ENCODE measurements at regions not wholly inside any gene's neighbourhood (a gene's known extent, or its start where the extent isn't known, plus 50 kb on each side); places are given as distances from the start of the nearest gene placed in this dataset.

DNA sequence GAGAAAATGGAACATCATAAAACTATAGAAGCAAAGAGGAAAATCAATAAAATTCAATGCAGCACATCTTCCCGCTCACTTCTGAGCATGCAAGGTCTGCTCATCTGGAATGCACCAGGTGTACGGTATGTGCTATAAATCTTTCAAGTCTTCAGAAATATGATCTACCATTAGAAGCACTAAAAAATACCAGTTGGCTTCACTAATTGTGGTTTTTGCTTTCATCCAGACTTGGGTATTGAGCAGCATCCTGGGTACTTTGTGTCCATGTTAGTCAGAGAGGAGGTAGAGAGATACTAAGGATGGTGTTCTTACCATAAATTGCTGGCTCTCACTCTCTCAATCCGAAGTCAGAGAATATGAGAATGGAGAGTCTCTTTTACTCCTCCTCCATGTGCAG is 477.1 kb downstream of the PPARGC1A start:
- TF ChIP-seq, protein P1, sequence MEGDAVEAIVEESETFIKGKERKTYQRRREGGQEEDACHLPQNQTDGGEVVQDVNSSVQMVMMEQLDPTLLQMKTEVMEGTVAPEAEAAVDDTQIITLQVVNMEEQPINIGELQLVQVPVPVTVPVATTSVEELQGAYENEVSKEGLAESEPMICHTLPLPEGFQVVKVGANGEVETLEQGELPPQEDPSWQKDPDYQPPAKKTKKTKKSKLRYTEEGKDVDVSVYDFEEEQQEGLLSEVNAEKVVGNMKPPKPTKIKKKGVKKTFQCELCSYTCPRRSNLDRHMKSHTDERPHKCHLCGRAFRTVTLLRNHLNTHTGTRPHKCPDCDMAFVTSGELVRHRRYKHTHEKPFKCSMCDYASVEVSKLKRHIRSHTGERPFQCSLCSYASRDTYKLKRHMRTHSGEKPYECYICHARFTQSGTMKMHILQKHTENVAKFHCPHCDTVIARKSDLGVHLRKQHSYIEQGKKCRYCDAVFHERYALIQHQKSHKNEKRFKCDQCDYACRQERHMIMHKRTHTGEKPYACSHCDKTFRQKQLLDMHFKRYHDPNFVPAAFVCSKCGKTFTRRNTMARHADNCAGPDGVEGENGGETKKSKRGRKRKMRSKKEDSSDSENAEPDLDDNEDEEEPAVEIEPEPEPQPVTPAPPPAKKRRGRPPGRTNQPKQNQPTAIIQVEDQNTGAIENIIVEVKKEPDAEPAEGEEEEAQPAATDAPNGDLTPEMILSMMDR (IDR thresholded peaks at IDR 0.05), result no peak
- TF ChIP-seq POLR2A (IDR thresholded peaks at IDR 0.05), result no peak
